Erythroblast (primary cell): ENCODE measurements at regions not wholly inside any gene's neighbourhood (a gene's known extent, or its start where the extent isn't known, plus 50 kb on each side); places are given as distances from the start of the nearest gene placed in this dataset.

Experiments used
- GATA1 ChIP-seq: IDR thresholded peaks from 2 replicates; pipeline ENCODE4 v1.6.1; 2011; ENCODE audit warnings: low read depth, mild to moderate bottlenecking, control low read depth, low read length, moderate library complexity
- POLR2A ChIP-seq: IDR thresholded peaks from 2 replicates; pipeline ENCODE4 v1.6.1; 2011; ENCODE audit warnings: mild to moderate bottlenecking, low read length

DNA sequence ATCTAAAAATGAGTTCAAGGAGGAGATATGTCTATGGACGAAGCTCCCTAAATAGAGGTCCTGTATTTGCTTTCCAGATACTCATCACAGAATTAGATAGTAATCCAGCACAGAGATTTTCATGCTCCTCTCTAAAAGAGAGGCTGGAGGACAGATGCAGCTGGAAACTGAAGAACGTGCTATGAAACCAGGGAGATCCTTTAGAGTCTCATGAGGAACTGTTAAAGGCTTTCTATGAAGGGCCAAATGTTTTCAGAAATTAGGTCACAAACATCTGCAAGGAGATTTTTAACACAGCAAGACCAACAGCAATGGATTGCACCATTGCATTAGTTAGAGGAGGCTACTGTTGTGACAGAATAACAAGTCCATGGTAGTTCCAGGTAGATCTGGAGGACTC lies 95.6 kb upstream of the ARHGAP20 start:
- TF ChIP-seq POLR2A (no peak), GATA1 (no peak)
